Spleen (tissue), 11 donors: ENCODE measurements at regions not wholly inside any gene's neighbourhood (a gene's known extent, or its start where the extent isn't known, plus 50 kb on each side); places are given as distances from the start of the nearest gene placed in this dataset.
"Not testable (repeated sequence)": the region's sequence is repeated elsewhere in the genome, so short reads cannot be mapped to it uniquely, and the experiment has no call there.

Experiments
- DNase-seq: peaks from one replicate; pipeline ENCODE4 v3.0.0-alpha.2; 2020
- H3K27ac ChIP-seq, 8 donors: fragments of 200-600 bp; sonication (generic) in 7 of 8; 1 replicate in 4 of 8; 2 replicates in 4 of 8; pipeline versions ENCODE4 v1.5.0 to v1.8.0; 2016 to 2021; ENCODE audit warnings: inconsistent platforms in 4 of 8, mild to moderate bottlenecking in 4 of 8, moderate library complexity in 1 of 8
- H3K27me3 ChIP-seq, 7 donors: fragments of 200-600 bp; sonication (generic) in 6 of 7; replicated peaks in 1 of 7; 1 replicate in 4 of 7; 2 replicates in 3 of 7; pipeline versions ENCODE4 v1.5.0 to v1.8.0; 2016 to 2021; ENCODE audit warnings: inconsistent platforms in 3 of 7, mild to moderate bottlenecking in 1 of 7
- H3K36me3 ChIP-seq, 6 donors: fragments of 200-600 bp; sonication (generic) in 5 of 6; 1 replicate in 4 of 6; 2 replicates in 2 of 6; pipeline versions ENCODE4 v1.5.0 to v1.8.0; 2016 to 2021; ENCODE audit warnings: inconsistent platforms in 2 of 6
- H3K4me1 ChIP-seq, 6 donors: fragments of 200-600 bp; sonication (generic) in 5 of 6; 1 replicate in 3 of 6; 2 replicates in 3 of 6; pipeline versions ENCODE4 v1.5.0 to v1.8.0; 2016 to 2021; ENCODE audit warnings: inconsistent platforms in 3 of 6
- H3K4me3 ChIP-seq, 8 donors: fragments of 200-600 bp; sonication (generic) in 7 of 8; 1 replicate in 4 of 8; 2 replicates in 4 of 8; pipeline versions ENCODE4 v1.5.0 to v1.8.0; 2016 to 2021; ENCODE audit warnings: inconsistent platforms in 4 of 8, mild to moderate bottlenecking in 4 of 8, moderate library complexity in 2 of 8
- H3K9me3 ChIP-seq, 8 donors: fragments of 200-600 bp; sonication (generic) in 7 of 8; 1 replicate in 4 of 8; 2 replicates in 4 of 8; pipeline versions ENCODE4 v1.5.0 to v1.8.0; 2016 to 2021; ENCODE audit warnings: inconsistent platforms in 4 of 8
- CTCF ChIP-seq, 11 experiments: fragments of 200-600 bp in 7 of 11; fragments of 450-650 bp in 4 of 11; sonication (generic) in 4 of 11; IDR thresholded peaks in 8 of 11; conservative IDR thresholded peaks in 3 of 11; 1 replicate in 7 of 11; 2 replicates in 4 of 11; pipeline versions ENCODE4 v1.4.0 to v1.8.0; 2016 to 2021; ENCODE audit warnings: antibody characterized with exemption in 11 of 11, inconsistent platforms in 4 of 11, mild to moderate bottlenecking in 1 of 11
- POLR2A ChIP-seq, 3 donors: fragments of 450-650 bp; IDR thresholded peaks; one replicate each; pipeline ENCODE4 v1.5.1; 2017; ENCODE audit warnings: antibody characterized with exemption in 3 of 3, mild to moderate bottlenecking in 1 of 3
- POLR2AphosphoS5 ChIP-seq, 3 donors: sonication (generic); formaldehyde crosslinking; IDR thresholded peaks; one replicate each; pipeline ENCODE4 v1.5.1; 2017; ENCODE audit warnings: antibody characterized with exemption in 3 of 3
- WGBS, 5 donors: extraction: QIAGEN DNeasy Blood & Tissue Kit in 3 of 5; methylation state at CpG; one replicate each; pipeline versions ENCODE4 v1.1.5 to v1.1.7; 2013 to 2018; 5-methylcytosine and 5-hydroxymethylcytosine counted together
- intact Hi-C: fragments of 100-400 bp; cut with DNase I; formaldehyde crosslinking; loops from one replicate; pipeline ENCODE4 v1.15.0; 2023; ENCODE audit warnings: low total_unique reads
- donor health status: healthy with polysubstance abuse.
- donor health status: DM: no; HTN: no; CAD: no; lungs with moderate emphysema.
- donor health status: DM: no; HTN: no; CAD: no.
- donor health status: Bipolar disorder and iron deficiency.
- donor health status: healthy.
- donor health status: DM: no; HTN: no; CAD: no.
- donor health status: DM: yes; HTN: yes; CAD: no.

DNA sequence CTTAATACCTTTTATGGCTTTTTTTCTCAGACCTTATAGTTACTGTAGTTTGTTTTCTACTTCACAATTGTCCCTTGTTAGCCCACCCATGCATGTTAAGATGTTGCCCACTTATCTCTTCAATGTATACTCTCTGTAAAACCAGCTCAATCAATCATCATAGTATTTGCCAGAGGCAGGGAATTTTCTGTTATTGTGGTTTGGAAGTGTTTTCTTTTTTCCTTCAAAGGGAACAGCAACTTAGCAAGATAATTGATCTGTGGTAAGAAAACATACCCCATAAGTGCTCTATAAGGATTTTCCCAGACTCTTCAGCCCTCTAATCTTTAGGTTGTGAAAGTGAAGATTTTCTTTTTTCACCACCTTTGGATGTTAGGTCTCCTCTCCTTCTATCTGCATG, 76.7 kb upstream of the SYT9 start:
- no peaks in the 10 kb centered on the region for H3K4me1 ChIP-seq
- H3K36me3 ChIP-seq: no peaks in the 10 kb centered on the region
- intact Hi-C loops: no loop called here
- H3K27ac ChIP-seq: no peak overlapping the region
- no peak for DNase-seq
- no peaks in the 10 kb centered on the region for H3K9me3 ChIP-seq
- H3K27me3 ChIP-seq: peaks cover 0 to 7% (median 0%) of the 10 kb centered on the region in 7 donors
- TF ChIP-seq CTCF (IDR thresholded peaks at IDR 0.05 in 8 of 11, conservative IDR thresholded peaks at IDR 0.05 in 3 of 11): no peak
- no peak for TF ChIP-seq POLR2AphosphoS5 (IDR thresholded peaks at IDR 0.05)
- TF ChIP-seq POLR2A (IDR thresholded peaks at IDR 0.05): no peak
- no peak overlapping the region for H3K4me3 ChIP-seq

GRCh38 chr11:7186190-7186589, 65.5 kb upstream of the SYT9 start:
- intact Hi-C loops: no loop called here
- 75 to 86% (median 79%) methylated on average over 2 of the region's 2 CpGs for WGBS, 5 donors

GRCh38 chr11:7186676-7187075, 65.0 kb upstream of the SYT9 start:
- DNase-seq: no peak
- Histone ChIP-seq H3K9me3 (peaks cover 0 to 21% (median 15%) of the 10 kb centered on the region in 8 donors), H3K4me1 (no peaks in the 10 kb centered on the region), H3K36me3 (no peaks in the 10 kb centered on the region), H3K27me3 (peaks cover 0 to 7% (median 0%) of the 10 kb centered on the region in 7 donors), H3K27ac (no peak overlapping the region), H3K4me3 (no peak overlapping the region)
- intact Hi-C loops: no loop called here
- TF ChIP-seq CTCF (IDR thresholded peaks at IDR 0.05 in 8 of 11, conservative IDR thresholded peaks at IDR 0.05 in 3 of 11) (no peak), POLR2AphosphoS5 (IDR thresholded peaks at IDR 0.05) (no peak)
- 61 to 75% (median 64%) methylated on average over 1 of the region's 1 CpG for WGBS, 5 donors

More at GRCh38 chr11:7186190-7186589, 65.5 kb upstream of the SYT9 start:
- TF ChIP-seq POLR2A (IDR thresholded peaks at IDR 0.05): no peak
- no peak for TF ChIP-seq CTCF (IDR thresholded peaks at IDR 0.05 in 8 of 11, conservative IDR thresholded peaks at IDR 0.05 in 3 of 11)
- TF ChIP-seq POLR2AphosphoS5 (IDR thresholded peaks at IDR 0.05): no peak
- Histone ChIP-seq H3K27me3 (peaks cover 0 to 7% (median 0%) of the 10 kb centered on the region in 7 donors), H3K36me3 (no peaks in the 10 kb centered on the region), H3K4me1 (no peaks in the 10 kb centered on the region), H3K4me3 (no peak overlapping the region), H3K27ac (no peak overlapping the region), H3K9me3 (peaks cover 0 to 26% (median 17%) of the 10 kb centered on the region in 8 donors)
- DNase-seq: no peak

GRCh38 chr11:7192785-7193184, 58.9 kb upstream of the SYT9 start:
- intact Hi-C loops, H3K27me3 ChIP-seq: not testable (repeated sequence)

More at GRCh38 chr11:7192785-7193184, 58.9 kb upstream of the SYT9 start:
- not testable (repeated sequence) for DNase-seq, H3K36me3 ChIP-seq, H3K27ac ChIP-seq, H3K9me3 ChIP-seq, H3K4me1 ChIP-seq, H3K4me3 ChIP-seq
- 83 to 91% (median 89%) methylated on average over 4 of the region's 4 CpGs for WGBS, 5 donors
